OCI-M2 (cell line): ENCODE measurements at regions not wholly inside any gene's neighbourhood (a gene's known extent, or its start where the extent isn't known, plus 50 kb on each side); places are given as distances from the start of the nearest gene placed in this dataset.
"Not testable (repeated sequence)": the region's sequence is repeated elsewhere in the genome, so short reads cannot be mapped to it uniquely, and the experiment has no call there.

ENCODE experiments used
- DNase-seq: peaks from one replicate; lab custom pipeline; 2025; ENCODE audit not compliant: unreplicated experiment; lab: John Stamatoyannopoulos, UW

DNA sequence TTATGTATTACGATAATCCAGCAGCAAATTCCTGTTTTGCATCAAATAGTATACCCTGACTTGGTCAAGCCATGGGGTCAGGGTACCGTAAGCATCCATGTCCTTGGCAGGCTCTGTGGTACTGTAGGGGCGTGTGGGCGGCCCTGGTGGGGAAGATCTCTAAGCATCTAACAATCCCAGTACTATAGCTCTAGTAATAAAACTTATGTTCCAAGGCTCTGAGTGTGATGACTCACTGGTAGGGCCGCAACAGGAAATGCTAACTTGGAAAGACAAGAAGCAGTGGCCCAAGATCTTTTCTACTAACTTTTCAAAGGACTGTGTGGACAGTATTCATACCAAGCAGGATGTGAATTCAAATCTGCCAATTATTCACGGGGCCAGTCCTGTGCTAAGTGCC lies 63.8 kb downstream of the CLEC18A start:
- DNase-seq = not testable (repeated sequence)

DNA sequence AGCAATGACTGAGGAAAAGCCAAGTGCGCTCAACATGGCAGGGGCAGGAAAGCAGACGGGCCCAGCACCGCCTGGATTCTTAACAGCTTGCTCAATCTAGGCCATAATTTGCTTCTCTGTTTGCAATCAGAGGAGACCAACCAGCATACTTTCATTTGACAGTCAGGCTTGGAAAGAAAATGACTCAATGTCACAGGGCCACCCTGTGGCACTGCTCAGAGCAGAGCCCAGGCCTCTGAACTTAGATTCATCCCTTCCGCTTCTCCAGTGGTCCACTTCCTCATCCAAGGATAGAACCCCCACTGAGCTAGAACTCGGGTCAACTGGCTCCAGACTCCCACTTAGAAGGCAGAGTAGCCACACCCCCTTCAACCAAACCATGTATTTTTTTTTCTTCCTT lies 65.6 kb downstream of the CLEC18A start:
- DNase-seq = not testable (repeated sequence)

DNA sequence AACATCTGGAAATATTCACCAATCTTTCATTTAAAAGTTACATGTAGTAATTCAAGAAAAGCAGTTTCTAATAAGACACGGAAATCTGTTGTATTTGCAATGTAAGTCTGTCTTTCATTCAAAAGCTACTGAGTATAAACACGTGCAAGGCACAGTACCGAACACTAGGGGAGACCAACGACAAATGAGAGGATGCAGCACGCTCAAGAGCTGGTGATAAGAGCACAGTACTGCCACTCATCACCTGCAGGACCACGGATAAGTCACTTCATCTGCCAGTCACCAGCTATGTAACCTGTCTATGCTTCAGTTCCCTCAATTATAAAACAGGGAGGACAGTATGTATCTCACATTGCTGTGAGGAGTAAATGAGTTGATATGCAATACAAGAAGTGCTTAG lies 67.1 kb downstream of the CLEC18A start:
- peak; percentile 0 for DNase-seq

DNA sequence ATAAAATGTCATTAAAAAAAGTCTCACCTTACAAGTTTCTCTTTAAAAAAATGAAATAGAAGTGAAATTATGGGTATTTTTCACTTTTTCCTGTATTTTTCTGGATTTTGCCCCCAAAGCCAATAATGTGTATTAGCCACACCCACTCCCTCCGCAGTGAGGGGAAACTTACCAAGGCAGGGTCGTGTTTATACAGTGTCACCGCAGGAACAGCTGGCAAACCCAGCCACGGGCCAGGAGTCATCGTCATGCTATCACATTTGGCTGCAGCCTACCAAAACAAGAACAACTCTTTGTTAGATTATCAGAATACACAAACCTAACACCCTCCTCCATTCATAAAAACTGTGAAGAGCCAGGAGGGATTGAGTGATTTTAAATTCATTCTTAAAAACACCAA lies 72.1 kb downstream of the CLEC18A start:
- DNase-seq = not testable (repeated sequence)

DNA sequence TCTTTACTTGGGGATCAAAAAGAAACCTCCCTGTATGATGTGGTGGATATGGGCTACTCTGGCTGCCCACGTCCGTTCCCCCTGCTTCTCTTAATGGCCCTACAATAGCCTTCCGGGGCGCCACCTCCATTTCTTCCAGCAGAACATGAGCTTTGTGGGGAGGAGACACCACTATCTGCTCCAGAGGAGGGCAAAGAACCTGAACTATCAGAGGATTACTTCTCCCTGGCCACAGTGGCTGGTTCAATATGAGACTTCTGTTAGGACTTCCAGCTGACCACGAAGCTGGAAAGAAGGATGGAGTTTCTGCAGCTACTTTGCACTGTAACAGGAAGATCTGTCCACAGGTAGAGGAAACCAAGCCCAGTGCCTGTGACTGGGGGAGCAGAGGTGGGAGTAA lies 72.8 kb downstream of the CLEC18A start:
- DNase-seq = not testable (repeated sequence)

DNA sequence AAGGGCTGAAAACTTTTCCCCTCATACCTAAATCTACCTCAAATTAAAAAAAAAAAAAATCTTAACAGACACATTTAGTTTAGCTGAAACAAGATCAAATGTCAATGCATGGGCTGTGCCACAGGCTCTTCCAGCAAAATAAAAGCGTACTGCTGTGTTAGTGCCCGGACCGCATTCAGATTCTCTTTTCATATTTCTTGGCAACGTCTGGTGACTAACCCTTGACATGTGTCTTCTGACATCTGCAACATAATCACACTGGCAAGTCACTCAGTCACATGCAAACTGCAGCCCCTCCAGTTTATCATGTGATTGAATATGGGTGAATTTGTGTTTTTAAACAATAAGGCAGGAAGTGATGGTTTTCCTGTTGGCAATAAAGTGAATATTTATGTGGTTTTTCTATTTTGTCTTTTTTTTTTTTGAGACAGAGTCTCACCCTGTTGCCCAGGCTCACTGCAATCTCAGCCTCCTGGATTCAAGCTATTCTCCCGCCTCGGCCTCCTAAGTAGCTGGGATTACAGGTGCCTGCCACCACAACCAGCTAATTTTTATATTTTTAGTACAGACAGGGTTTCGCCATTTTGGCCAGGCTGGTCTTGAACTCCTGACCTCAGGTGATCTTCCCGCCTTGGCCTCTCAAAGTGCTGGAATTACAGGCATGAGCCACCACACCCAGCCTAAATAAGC lies 75.2 kb downstream of the CLEC18A start:
- DNase-seq = not testable (repeated sequence)

DNA sequence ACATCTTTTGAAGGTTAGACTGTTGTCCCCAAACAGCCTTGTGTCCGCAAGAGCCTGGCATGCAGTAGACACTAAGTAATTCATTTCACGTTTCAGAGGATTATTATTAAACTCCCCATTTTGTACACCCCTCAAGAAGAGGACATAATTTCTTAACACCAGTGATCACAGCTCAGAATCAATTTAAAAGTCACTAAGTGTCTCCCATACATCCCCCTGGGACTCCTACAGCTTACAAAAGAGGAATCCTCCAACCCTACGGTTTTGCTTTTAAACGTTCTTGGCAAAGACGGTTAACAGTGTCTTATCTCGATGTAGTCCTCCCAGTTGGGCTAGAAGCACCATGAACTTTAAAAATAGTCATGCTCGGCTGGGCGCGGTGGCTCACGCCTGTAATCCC lies 81.2 kb upstream of the PDPR start:
- DNase-seq = not testable (repeated sequence)

DNA sequence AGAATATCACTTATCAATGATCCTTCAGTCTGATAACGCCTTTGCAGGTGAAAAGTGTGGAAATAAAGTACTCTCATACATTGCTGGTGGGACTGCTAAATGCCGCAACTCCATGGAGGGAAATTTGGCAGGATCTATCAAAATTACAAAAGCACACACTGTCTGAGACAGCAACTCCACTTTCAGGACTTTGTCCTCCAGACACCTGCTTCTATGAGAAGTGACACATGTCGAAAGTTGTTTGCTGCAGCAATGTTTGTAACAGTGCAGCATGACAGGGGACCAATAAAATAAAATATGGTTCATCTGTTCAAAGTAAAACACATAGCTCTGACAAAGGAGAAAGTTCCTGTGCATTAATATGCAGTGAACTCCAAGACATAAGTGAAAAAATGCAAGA lies 76.2 kb upstream of the PDPR start:
- DNase-seq = not testable (repeated sequence)

DNA sequence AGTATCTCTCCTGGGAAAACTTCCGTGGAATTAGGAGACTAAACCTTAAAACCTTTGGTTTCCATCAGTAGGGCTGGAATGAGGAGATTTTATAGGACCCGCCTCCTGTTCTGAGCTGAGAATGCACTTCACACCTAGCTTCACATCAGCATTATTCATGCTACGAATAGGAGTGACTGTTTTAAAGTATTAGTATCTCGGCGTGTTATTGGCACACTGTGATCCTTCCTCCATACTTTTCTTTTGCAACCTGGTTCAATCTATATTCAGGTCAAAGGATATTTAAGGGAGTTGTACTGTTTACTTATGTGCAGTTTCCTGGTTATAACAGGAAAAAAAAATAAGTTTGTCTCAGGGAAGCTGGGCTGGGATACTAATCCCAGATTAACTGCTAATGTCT lies 73.6 kb upstream of the PDPR start:
- DNase-seq = not testable (repeated sequence)

DNA sequence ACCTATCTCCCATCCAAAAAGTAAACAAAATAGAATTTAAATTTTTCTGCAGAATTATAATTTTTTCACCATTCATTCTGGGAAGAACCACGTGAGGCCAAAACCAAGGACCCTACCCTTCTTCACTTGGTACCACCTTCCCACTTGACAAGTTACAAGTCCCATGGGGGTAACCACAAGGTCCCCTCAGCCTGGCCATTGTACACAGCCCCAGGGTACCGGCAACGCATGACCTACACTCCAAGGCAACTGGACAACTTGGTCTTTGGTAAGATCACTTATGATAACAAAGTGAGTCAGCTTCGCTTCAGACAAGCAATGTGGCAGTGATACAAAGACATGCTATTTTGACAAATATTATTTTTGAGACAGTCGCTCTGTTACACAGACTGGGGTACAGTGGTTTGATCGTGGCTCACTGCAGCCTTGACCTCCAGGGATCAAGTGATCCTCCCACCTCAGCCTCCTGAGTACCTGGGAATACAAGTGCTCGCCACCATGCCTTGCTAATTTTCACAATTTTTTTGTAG lies 70.5 kb upstream of the PDPR start:
- DNase-seq = not testable (repeated sequence)

DNA sequence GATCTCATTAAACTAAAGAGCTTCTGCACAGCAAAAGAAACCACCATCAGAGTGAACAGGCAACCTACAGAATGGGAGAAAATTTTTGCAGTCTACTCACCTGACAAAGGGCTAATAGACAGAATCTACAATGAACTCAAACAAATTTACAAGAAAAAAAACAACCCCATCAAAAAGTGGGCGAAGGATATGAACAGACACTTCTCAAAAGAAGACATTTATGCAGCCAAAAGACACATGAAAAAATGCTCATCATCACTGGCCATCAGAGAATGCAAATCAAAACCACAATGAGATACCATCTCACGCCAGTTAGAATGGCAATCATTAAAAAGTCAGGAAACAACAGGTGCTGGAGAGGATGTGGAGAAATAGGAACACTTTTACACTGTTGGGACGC lies 67.6 kb upstream of the PDPR start:
- DNase-seq = not testable (repeated sequence)

DNA sequence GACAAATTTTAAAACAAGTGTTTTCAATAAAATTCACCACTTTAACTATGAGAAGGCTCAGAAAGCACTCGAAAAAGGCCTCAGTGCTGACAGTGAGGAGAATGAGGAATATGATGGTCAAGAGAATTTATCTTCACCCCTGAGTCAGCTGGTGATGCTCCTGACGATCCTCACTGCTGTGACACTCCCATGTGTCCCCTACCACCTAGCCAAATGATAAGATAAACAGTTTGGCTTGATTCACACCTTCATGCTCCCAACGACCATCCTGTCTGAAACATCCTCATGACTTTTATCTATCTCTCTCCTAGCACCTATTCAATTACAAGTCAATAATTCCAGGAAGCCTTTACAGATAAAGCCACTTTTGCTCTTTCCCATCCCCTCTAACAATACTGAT lies 66.0 kb upstream of the PDPR start:
- DNase-seq = not testable (repeated sequence)

DNA sequence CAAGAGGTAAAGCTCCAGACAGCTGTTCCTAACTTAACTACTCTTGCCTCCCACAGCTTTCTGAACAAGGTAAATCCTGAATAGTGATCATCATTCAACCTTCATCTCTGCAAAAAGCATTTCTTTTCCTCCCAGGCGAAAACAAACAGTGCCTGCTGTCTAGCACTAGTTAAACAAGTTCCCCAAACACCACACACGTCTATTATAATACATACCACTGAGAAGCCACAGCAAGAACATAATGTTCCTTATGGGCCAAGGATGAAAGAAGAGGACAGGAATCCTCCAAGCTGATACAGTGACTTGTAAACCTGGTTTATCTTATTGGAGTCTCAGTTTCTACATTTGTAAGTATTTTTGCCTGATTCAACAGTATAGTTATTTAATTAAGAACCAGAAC lies 56.1 kb upstream of the PDPR start:
- not testable (repeated sequence) for DNase-seq

DNA sequence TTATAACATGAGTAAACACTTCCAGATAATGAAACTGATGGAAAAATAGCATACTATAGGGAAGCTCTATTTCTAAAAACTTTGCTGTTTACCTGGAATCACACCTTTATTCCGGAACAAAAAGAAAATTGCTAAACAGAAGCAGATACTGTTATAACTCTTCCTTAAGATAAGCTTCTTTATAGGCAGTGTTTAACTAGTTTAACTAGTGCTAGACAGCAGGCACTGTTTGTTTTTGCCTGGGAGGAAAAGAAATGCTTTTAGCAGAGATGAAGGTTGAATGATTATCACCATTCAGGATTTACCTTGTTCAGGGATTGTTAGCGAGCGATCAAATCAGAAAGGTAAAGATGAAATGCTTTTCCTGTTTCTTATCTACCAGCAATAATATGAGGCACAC lies 54.7 kb upstream of the PDPR start:
- DNase-seq = not testable (repeated sequence)

DNA sequence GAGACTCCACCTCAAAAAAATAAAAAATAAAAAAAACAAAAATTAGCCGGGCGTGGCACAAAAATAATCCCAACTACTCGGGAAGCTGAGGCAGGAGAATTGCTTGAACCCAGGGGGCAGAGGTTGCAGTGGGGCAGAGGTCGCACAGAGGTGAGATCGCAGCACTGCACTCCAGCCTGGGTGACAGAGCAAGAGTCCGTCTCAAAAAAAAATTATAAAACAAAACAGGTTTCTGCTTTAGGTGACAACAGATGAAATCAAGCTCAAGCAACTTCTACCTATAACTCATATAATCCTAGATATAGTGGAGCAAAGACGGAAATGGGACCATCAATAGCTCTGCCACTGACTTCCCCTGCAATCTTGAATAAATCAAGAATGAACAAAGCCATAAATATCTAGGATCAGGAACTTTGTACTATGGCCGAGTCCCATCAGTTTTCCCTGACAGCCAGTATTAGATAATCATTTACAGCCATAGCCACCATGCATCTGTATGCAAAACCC lies 53.6 kb upstream of the PDPR start:
- not testable (repeated sequence) for DNase-seq

DNA sequence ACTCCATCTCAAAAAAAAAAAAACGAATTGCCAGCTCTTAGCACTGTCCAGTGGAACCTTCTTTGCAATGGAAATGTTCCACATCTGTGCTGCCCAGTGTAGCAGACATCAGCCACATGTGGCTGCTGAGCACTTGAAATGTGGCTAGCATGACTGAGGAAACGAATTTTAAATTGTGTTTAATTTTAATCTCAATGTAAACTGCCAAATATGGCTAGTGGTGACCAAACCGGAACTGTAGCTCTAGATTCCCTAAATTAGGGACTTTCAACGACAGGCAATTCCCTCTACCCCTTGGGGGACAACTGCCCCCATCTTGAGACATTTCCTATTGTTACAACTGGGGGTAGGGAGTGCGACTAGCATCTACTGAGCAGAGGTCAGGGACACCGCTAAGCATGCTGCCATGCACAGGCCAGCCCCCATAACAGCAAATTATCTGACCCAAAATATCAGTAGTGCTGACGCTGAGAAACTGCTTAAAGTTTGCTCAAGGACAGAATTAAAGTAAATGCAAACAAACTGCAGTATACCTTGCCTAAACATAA lies 52.4 kb upstream of the PDPR start:
- not testable (repeated sequence) for DNase-seq

DNA sequence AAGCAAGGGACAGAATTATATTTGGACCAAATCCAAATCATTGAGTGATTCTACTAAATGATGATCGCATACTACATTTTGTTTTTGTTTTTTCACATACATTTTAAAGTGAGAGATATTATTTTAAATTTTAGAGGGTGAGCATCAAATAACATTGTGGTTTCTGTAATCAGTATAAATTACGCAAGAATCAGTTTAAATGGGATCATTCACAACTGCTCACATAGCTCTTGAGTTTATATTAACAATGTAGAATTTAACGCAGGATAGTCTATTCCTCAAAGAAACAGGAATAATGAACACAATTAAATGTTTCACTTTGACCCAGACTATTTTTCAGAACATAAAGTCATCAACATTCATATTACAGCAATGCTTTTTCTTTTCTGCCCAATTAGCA lies 51.2 kb upstream of the PDPR start:
- DNase-seq = not testable (repeated sequence)
